ENCODE measurements at regions not wholly inside any gene's neighbourhood (a gene's known extent, or its start where the extent isn't known, plus 50 kb on each side); places are given as distances from the start of the nearest gene placed in this dataset.

DNA sequence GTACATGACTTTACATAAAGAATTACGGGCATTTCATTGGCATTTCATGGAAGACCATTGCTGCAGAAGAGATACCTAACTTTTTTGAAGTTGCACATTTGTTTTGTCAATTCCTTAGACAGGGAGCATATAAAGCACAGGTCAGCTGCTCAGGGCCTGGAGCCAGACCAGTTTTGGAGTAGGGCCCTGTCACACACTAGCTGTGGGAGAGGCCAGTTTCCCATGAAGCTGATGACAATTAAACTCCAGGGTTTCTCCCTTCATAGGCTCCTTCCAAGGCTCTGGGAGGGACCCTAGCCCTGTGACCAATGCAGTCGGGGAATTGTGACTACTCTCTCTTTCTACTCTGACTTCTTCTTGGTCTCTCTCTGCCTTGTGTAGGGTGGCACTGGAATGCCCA is 107.3 kb upstream of the SELENOK start:
- no peak overlapping the region for H3K9ac ChIP-seq (ENCODE audit: insufficient read depth in 1 of 2, low read length in 2 of 2)
- WGBS, 2 donors = 79 to 82% methylated on average over 2 of the region's 2 CpGs
- no peak for DNase-seq
- H3K4me3 ChIP-seq = no peak overlapping the region
- H3K27ac ChIP-seq (ENCODE audit: low read depth in 1 of 2, low read length in 1 of 2) = no peak overlapping the region
- H3K36me3 ChIP-seq (ENCODE audit: control insufficient read depth in 4 of 4, insufficient read depth in 4 of 4, low read length in 4 of 4) = no peaks in the 10 kb centered on the region
- no peaks in the 10 kb centered on the region for H3K9me3 ChIP-seq (ENCODE audit: control insufficient read depth in 4 of 4, insufficient read depth in 3 of 4, low read length in 3 of 4)
- H3K27me3 ChIP-seq (ENCODE audit: control insufficient read depth in 3 of 3, insufficient read depth in 3 of 3, low read length in 2 of 3) = no peaks in the 10 kb centered on the region
- TF ChIP-seq, protein P1, sequence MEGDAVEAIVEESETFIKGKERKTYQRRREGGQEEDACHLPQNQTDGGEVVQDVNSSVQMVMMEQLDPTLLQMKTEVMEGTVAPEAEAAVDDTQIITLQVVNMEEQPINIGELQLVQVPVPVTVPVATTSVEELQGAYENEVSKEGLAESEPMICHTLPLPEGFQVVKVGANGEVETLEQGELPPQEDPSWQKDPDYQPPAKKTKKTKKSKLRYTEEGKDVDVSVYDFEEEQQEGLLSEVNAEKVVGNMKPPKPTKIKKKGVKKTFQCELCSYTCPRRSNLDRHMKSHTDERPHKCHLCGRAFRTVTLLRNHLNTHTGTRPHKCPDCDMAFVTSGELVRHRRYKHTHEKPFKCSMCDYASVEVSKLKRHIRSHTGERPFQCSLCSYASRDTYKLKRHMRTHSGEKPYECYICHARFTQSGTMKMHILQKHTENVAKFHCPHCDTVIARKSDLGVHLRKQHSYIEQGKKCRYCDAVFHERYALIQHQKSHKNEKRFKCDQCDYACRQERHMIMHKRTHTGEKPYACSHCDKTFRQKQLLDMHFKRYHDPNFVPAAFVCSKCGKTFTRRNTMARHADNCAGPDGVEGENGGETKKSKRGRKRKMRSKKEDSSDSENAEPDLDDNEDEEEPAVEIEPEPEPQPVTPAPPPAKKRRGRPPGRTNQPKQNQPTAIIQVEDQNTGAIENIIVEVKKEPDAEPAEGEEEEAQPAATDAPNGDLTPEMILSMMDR (IDR thresholded peaks at IDR 0.05; ENCODE audit: control extremely low read depth, extremely low read depth) = no peak
- no peak for ATAC-seq (ENCODE audit: insufficient read depth, low FRiP score)
- H3K4me1 ChIP-seq (ENCODE audit: control insufficient read depth in 5 of 5, insufficient read depth in 5 of 5, low read length in 5 of 5) = no peaks in the 10 kb centered on the region

DNA sequence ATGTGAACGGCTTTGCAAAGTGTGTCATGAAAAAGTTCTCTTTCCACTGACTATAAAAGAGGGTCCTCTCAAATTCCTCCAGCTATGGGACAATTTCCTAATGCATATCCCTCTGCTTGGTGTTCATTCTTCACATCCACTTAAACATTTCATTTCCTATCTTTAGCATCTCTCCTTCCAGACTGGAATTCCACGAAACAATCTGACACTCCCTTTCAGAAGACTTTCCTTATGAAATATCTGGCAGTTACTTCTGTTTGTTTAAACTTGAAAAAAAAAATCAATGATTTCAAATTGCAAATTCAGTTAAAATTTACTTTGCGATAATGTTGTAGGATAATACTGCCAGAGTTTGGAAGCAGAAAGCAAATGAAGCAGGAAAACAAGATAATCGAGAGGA is 105.8 kb upstream of the SELENOK start:
- no peak overlapping the region for H3K27ac ChIP-seq (ENCODE audit: low read depth in 1 of 2, low read length in 1 of 2)
- ATAC-seq (ENCODE audit: insufficient read depth, low FRiP score) = no peak
- H3K27me3 ChIP-seq (ENCODE audit: control insufficient read depth in 3 of 3, insufficient read depth in 3 of 3, low read length in 2 of 3) = no peaks in the 10 kb centered on the region
- H3K4me1 ChIP-seq (ENCODE audit: control insufficient read depth in 5 of 5, insufficient read depth in 5 of 5, low read length in 5 of 5) = no peaks in the 10 kb centered on the region
- no peak overlapping the region for H3K9ac ChIP-seq (ENCODE audit: insufficient read depth in 1 of 2, low read length in 2 of 2)
- TF ChIP-seq, protein P1 (IDR thresholded peaks at IDR 0.05; ENCODE audit: control extremely low read depth, extremely low read depth) = no peak
- 61 to 87% methylated on average over 4 of the region's 4 CpGs for WGBS, 2 donors
- no peak overlapping the region for H3K4me3 ChIP-seq
- no peaks in the 10 kb centered on the region for H3K36me3 ChIP-seq (ENCODE audit: control insufficient read depth in 4 of 4, insufficient read depth in 4 of 4, low read length in 4 of 4)
- no peak for DNase-seq
- H3K9me3 ChIP-seq (ENCODE audit: control insufficient read depth in 4 of 4, insufficient read depth in 3 of 4, low read length in 3 of 4) = no peaks in the 10 kb centered on the region

DNA sequence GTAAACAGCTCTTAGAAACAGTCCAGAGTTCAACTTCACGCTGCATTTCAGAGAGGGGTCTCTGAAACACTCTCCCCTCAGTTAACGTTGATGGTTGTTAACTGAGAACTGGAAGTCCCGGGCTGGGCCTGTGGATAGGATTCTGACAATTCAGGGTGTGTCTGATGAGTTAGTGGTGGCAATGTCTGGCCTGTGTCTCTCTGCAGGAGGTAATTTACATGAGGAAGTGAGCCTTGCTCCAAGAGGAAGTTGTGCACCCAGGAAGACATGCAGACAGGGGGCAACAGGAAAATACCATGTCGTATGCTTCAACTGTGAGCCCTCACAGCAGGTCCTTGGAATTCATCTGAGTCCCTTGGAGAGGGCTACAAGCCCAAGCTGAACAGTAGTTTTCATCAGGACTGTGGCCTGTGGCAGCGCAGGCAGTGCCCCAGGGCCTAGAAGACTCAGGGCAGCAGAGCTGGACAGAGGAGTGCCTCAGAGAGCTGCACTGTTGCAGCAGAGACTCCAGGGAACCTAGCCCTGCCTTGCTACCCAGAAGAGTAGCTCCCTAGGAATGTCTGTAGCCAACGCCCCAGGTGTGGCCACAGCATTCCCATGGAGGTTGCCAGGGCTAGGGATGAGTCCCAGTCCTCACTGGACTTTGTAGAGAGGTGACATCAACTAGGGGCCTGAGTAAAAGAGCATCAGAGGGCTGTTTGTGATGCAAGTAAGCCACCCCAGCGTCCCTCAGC is 104.6 kb upstream of the SELENOK start:
- Histone ChIP-seq H3K27me3 (ENCODE audit: control insufficient read depth in 3 of 3, insufficient read depth in 3 of 3, low read length in 2 of 3) (no peaks in the 10 kb centered on the region), H3K27ac (ENCODE audit: low read depth in 1 of 2, low read length in 1 of 2) (no peak overlapping the region), H3K36me3 (ENCODE audit: control insufficient read depth in 4 of 4, insufficient read depth in 4 of 4, low read length in 4 of 4) (no peaks in the 10 kb centered on the region), H3K9ac (ENCODE audit: insufficient read depth in 1 of 2, low read length in 2 of 2) (no peak overlapping the region), H3K9me3 (ENCODE audit: control insufficient read depth in 4 of 4, insufficient read depth in 3 of 4, low read length in 3 of 4) (no peaks in the 10 kb centered on the region), H3K4me1 (ENCODE audit: control insufficient read depth in 5 of 5, insufficient read depth in 5 of 5, low read length in 5 of 5) (no peaks in the 10 kb centered on the region), H3K4me3 (no peak overlapping the region)
- 70 to 72% methylated on average over 7 of the region's 7 CpGs for WGBS, 2 donors
- TF ChIP-seq, protein P1 (IDR thresholded peaks at IDR 0.05; ENCODE audit: control extremely low read depth, extremely low read depth) = no peak
- ATAC-seq (ENCODE audit: insufficient read depth, low FRiP score) = no peak
- no peak for DNase-seq
